GM19463 (cell line): ENCODE measurements at regions not wholly inside any gene's neighbourhood (a gene's known extent, or its start where the extent isn't known, plus 50 kb on each side); places are given as distances from the start of the nearest gene placed in this dataset.
A peak's percentile ranks its signal among the peaks of the same experiment; 100 is the strongest.

ENCODE experiments used
- ATAC-seq: cut with Tn5 transposase; IDR thresholded peaks from one replicate; pipeline ENCODE4 v1.9.1; 2021; ENCODE audit warnings: mild to moderate bottlenecking, moderate library complexity; ENCODE audit not compliant: unreplicated experiment

GRCh38 chr5:88401686-88402085 is 133.0 kb upstream of the TMEM161B start:
- ATAC-seq: no peak

GRCh38 chr5:88401228-88401627 is 132.6 kb upstream of the TMEM161B start:
- no peak for ATAC-seq

GRCh38 chr5:88399561-88399960 is 130.9 kb upstream of the TMEM161B start:
- no peak for ATAC-seq

- ATAC-seq: no peak
Observed at GRCh38 chr5:88398316-88398715, 129.7 kb upstream of the TMEM161B start.

- no peak for ATAC-seq
Observed at GRCh38 chr5:88396751-88397281, 128.2 kb upstream of the TMEM161B start.

GRCh38 chr5:88396000-88396535 is 127.4 kb upstream of the TMEM161B start:
- ATAC-seq: no peak

- ATAC-seq: no peak
Observed at GRCh38 chr5:88395264-88395663, 126.6 kb upstream of the TMEM161B start.

- no peak for ATAC-seq
Observed at GRCh38 chr5:88394536-88395175, 126.0 kb upstream of the TMEM161B start.

GRCh38 chr5:88393716-88394535 is 125.3 kb upstream of the TMEM161B start:
- no peak for ATAC-seq

- ATAC-seq: no peak
Observed at GRCh38 chr5:88393042-88393441, 124.4 kb upstream of the TMEM161B start.

- ATAC-seq: no peak
Observed at GRCh38 chr5:88391991-88392390, 123.3 kb upstream of the TMEM161B start.

- ATAC-seq: no peak
Observed at GRCh38 chr5:88391116-88391515, 122.5 kb upstream of the TMEM161B start.

- no peak for ATAC-seq
Observed at GRCh38 chr5:88390481-88390880, 121.8 kb upstream of the TMEM161B start.

GRCh38 chr5:88390096-88390441 is 121.4 kb upstream of the TMEM161B start:
- no peak for ATAC-seq

GRCh38 chr5:88389338-88390095 is 120.9 kb upstream of the TMEM161B start:
- no peak for ATAC-seq

GRCh38 chr5:88388476-88389337 is 120.1 kb upstream of the TMEM161B start:
- ATAC-seq: no peak

GRCh38 chr5:88384886-88385285 is 116.2 kb upstream of the TMEM161B start:
- no peak for ATAC-seq

- ATAC-seq: no peak
Observed at GRCh38 chr5:88380332-88380731, 111.7 kb upstream of the TMEM161B start.

GRCh38 chr5:88377705-88378656 is 109.3 kb upstream of the TMEM161B start:
- ATAC-seq: peak; percentile 68
